ENCODE measurements at regions not wholly inside any gene's neighbourhood (a gene's known extent, or its start where the extent isn't known, plus 50 kb on each side); places are given as distances from the start of the nearest gene placed in this dataset.
"Not testable (repeated sequence)": the region's sequence is repeated elsewhere in the genome, so short reads cannot be mapped to it uniquely, and the experiment has no call there.

- Histone ChIP-seq H3K4me1 (no peaks in the 10 kb centered on the region), H3K27me3 (no peaks in the 10 kb centered on the region), H3K27ac (no peak overlapping the region), H3K4me3 (no peak overlapping the region), H3K9me3 (no peaks in the 10 kb centered on the region), H3K36me3 (no peaks in the 10 kb centered on the region)
- TF ChIP-seq CTCF (IDR thresholded peaks at IDR 0.05) = no peak
- intact Hi-C loops (cut with DNase I) = no loop called here
- no peak for ATAC-seq
- no peak for DNase-seq
Observed at GRCh38 chr20:12554426-12554825, 454.3 kb upstream of the SPTLC3 start.

DNA sequence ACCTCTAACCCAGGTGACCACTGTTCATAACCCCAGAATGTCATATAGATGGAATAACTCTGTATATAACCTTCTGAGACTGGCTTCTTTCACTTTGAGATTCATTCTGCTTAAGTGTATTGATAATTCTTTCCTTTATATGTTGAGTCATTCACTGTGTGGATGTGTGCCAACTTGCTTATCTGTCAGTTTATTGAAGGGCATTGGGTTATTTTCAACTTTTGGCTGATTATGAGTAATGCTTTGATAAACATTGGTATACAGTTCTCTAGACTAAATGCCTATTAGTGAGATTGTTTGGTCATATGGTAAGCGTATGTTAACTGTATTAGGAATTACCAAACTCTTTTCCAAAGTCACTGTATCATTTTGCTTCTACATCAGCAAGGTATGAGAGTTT lies 453.4 kb upstream of the SPTLC3 start:
- Histone ChIP-seq H3K27ac (no peak overlapping the region), H3K9me3 (no peaks in the 10 kb centered on the region), H3K36me3 (no peaks in the 10 kb centered on the region), H3K27me3 (no peaks in the 10 kb centered on the region), H3K4me1 (no peaks in the 10 kb centered on the region), H3K4me3 (no peak overlapping the region)
- ATAC-seq = no peak
- intact Hi-C loops (cut with DNase I) = no loop called here
- no peak for TF ChIP-seq CTCF (IDR thresholded peaks at IDR 0.05)
- no peak for DNase-seq

DNA sequence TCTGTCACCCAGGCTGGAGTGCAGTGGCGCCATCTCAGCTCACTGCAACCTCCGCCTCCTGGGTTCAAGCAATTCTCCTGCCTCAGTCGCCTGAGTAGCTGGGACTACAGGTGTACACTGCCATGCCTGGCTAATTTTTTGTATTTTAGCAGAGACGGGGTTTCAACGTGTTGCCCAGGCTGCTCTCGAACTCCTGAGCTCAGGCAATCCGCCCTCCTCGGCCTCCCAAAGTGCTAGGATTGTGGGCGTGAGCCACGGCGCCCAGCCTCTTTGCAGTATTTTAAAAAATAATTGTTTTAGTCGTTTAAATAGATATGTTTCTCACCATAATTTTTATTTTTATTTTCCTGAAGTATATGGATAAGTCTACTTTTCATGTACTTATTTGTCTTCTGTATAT lies 452.9 kb upstream of the SPTLC3 start:
- not testable (repeated sequence) for DNase-seq

GRCh38 chr20:12557224-12557623 lies 451.5 kb upstream of the SPTLC3 start:
- no peak for TF ChIP-seq CTCF (IDR thresholded peaks at IDR 0.05)
- DNase-seq = no peak
- intact Hi-C loops (cut with DNase I) = no loop called here

More for the DNA sequence above, 452.9 kb upstream of the SPTLC3 start:
- H3K4me3 ChIP-seq; H3K27me3 ChIP-seq; H3K27ac ChIP-seq; H3K4me1 ChIP-seq; H3K9me3 ChIP-seq; ATAC-seq; intact Hi-C loops (cut with DNase I); H3K36me3 ChIP-seq: not testable (repeated sequence)

DNA sequence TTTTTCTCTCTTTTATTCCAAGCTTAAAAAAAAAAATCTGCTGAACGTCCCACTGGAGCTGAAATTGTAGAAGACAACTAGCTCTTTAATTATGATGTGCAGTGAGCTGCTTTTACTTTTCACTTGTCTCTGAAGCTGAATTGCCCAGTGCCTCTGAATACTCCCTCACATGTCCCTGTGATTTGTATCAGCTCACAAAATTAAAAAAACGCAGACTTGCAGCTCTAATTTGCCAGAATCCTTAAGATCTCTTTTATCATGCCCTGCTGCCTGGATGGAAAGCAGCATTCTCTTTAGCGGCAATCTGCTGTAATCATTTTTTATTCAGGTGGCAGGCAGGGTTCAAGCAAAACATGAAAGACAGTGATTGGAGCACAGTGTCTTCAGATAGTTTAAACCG lies 443.8 kb upstream of the SPTLC3 start:
- ATAC-seq (no peak), DNase-seq (no peak)
- no peak for TF ChIP-seq CTCF (IDR thresholded peaks at IDR 0.05)
- Histone ChIP-seq H3K27me3 (no peaks in the 10 kb centered on the region), H3K27ac (no peak overlapping the region), H3K4me3 (no peak overlapping the region), H3K4me1 (no peaks in the 10 kb centered on the region), H3K36me3 (no peaks in the 10 kb centered on the region), H3K9me3 (peaks cover 0 to 17% of the 10 kb centered on the region in 2 donors)
- intact Hi-C loops (cut with DNase I) = no loop called here

More at GRCh38 chr20:12557224-12557623, 451.5 kb upstream of the SPTLC3 start:
- no peaks in the 10 kb centered on the region for H3K4me1 ChIP-seq
- ATAC-seq = no peak
- H3K9me3 ChIP-seq = peaks cover 0 to 15% of the 10 kb centered on the region in 2 donors
- H3K36me3 ChIP-seq = no peaks in the 10 kb centered on the region
- H3K27ac ChIP-seq = no peak overlapping the region
- no peak overlapping the region for H3K4me3 ChIP-seq
- H3K27me3 ChIP-seq = no peaks in the 10 kb centered on the region

DNA sequence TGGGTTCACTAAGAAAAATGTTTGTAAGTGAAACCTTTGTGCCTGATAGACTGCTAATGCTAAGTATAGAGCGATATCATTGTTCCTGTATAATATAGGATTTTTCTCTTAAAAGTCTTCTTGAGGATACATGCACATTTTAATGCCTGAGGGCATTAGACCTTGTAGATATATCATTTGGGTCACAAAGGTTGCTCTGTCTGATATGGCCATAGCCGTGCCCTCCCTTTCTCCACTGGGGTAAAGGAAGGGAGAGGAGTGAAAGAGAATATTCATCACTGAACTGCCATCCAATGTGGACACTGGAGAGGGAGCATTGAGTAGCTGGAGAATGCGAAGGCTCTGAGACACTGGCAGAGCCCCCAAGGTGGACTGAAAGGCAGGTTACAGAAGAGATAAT lies 442.2 kb upstream of the SPTLC3 start:
- intact Hi-C loops (cut with DNase I) = no loop called here
- no peaks in the 10 kb centered on the region for H3K4me1 ChIP-seq
- no peak for ATAC-seq
- H3K9me3 ChIP-seq = peaks cover 0 to 8% of the 10 kb centered on the region in 2 donors
- no peak for TF ChIP-seq CTCF (IDR thresholded peaks at IDR 0.05)
- DNase-seq = no peak
- no peaks in the 10 kb centered on the region for H3K27me3 ChIP-seq
- no peaks in the 10 kb centered on the region for H3K36me3 ChIP-seq
- no peak overlapping the region for H3K27ac ChIP-seq
- H3K4me3 ChIP-seq = no peak overlapping the region

Measured in left lung (tissue), 4 donors.